ENCODE measurements at regions not wholly inside any gene's neighbourhood (a gene's known extent, or its start where the extent isn't known, plus 50 kb on each side); places are given as distances from the start of the nearest gene placed in this dataset.

- Mint-ChIP-seq H3K4me1 (no peaks in the 10 kb centered on the region), H3K27ac (no peak overlapping the region), H3K36me3 (no peaks in the 10 kb centered on the region), H3K9me3 (peaks cover 16% of the 10 kb centered on the region), H3K4me3 (no peak overlapping the region)
- ATAC-seq (no peak), DNase-seq (ENCODE audit: low spot score in 2 of 2) (no peak)
Measured at GRCh38 chrX:5220421-5220820, 1008.2 kb downstream of the NLGN4X start.

- H3K27ac Mint-ChIP-seq, result no peak overlapping the region
- H3K4me3 Mint-ChIP-seq, result no peak overlapping the region
- ATAC-seq (no peak), DNase-seq (ENCODE audit: low spot score in 2 of 2) (no peak)
- H3K4me1 Mint-ChIP-seq, result no peaks in the 10 kb centered on the region
- H3K36me3 Mint-ChIP-seq, result no peaks in the 10 kb centered on the region
- H3K9me3 Mint-ChIP-seq, result peaks cover 5% of the 10 kb centered on the region
Measured at GRCh38 chrX:5194806-5195205, 1033.9 kb downstream of the NLGN4X start.

GRCh38 chrX:5180135-5180741, 1048.4 kb downstream of the NLGN4X start:
- H3K27ac Mint-ChIP-seq, result no peak overlapping the region
- H3K36me3 Mint-ChIP-seq, result no peaks in the 10 kb centered on the region
- no peak overlapping the region for H3K4me3 Mint-ChIP-seq
- ATAC-seq, result no peak
- no peaks in the 10 kb centered on the region for H3K4me1 Mint-ChIP-seq
- DNase-seq (ENCODE audit: low spot score in 2 of 2), result no peak
- H3K9me3 Mint-ChIP-seq, result peaks cover 6% of the 10 kb centered on the region

- Mint-ChIP-seq H3K9me3 (peaks cover 6% of the 10 kb centered on the region), H3K27ac (no peak overlapping the region), H3K36me3 (no peaks in the 10 kb centered on the region), H3K4me3 (no peak overlapping the region), H3K4me1 (no peaks in the 10 kb centered on the region)
- ATAC-seq, result no peak
- DNase-seq (ENCODE audit: low spot score in 2 of 2), result no peak
Measured at GRCh38 chrX:5176766-5177165, 1051.9 kb downstream of the NLGN4X start.

- H3K27ac Mint-ChIP-seq, result no peak overlapping the region
- peaks cover 6% of the 10 kb centered on the region for H3K9me3 Mint-ChIP-seq
- no peak overlapping the region for H3K4me3 Mint-ChIP-seq
- H3K36me3 Mint-ChIP-seq, result no peaks in the 10 kb centered on the region
- DNase-seq (ENCODE audit: low spot score in 2 of 2) (no peak), ATAC-seq (no peak)
- no peaks in the 10 kb centered on the region for H3K4me1 Mint-ChIP-seq
Measured at GRCh38 chrX:5163663-5164062, 1065.0 kb downstream of the NLGN4X start.

GRCh38 chrX:5155301-5155700, 1073.4 kb downstream of the NLGN4X start:
- Mint-ChIP-seq H3K27ac (no peak overlapping the region), H3K9me3 (peaks cover 4% of the 10 kb centered on the region), H3K36me3 (no peaks in the 10 kb centered on the region), H3K4me3 (no peak overlapping the region), H3K4me1 (no peaks in the 10 kb centered on the region)
- no peak for ATAC-seq
- DNase-seq (ENCODE audit: low spot score in 2 of 2), result no peak

GRCh38 chrX:5145957-5146356, 1082.7 kb downstream of the NLGN4X start:
- Mint-ChIP-seq H3K9me3 (peaks cover 12% of the 10 kb centered on the region), H3K4me3 (no peak overlapping the region), H3K36me3 (no peaks in the 10 kb centered on the region)

GRCh38 chrX:5142644-5143043, 1086.0 kb downstream of the NLGN4X start:
- DNase-seq (ENCODE audit: low spot score in 2 of 2) (no peak), ATAC-seq (no peak)
- peaks cover 12% of the 10 kb centered on the region for H3K9me3 Mint-ChIP-seq
- H3K27ac Mint-ChIP-seq, result no peak overlapping the region
- no peak overlapping the region for H3K4me3 Mint-ChIP-seq
- no peaks in the 10 kb centered on the region for H3K36me3 Mint-ChIP-seq
- no peaks in the 10 kb centered on the region for H3K4me1 Mint-ChIP-seq

More at GRCh38 chrX:5145957-5146356, 1082.7 kb downstream of the NLGN4X start:
- no peak overlapping the region for H3K27ac Mint-ChIP-seq
- H3K4me1 Mint-ChIP-seq, result no peaks in the 10 kb centered on the region
- ATAC-seq (no peak), DNase-seq (ENCODE audit: low spot score in 2 of 2) (no peak)

- H3K36me3 Mint-ChIP-seq, result no peaks in the 10 kb centered on the region
- H3K4me1 Mint-ChIP-seq, result no peaks in the 10 kb centered on the region
- no peak overlapping the region for H3K27ac Mint-ChIP-seq
- DNase-seq (ENCODE audit: low spot score in 2 of 2) (no peak), ATAC-seq (no peak)
- no peak overlapping the region for H3K4me3 Mint-ChIP-seq
- no peaks in the 10 kb centered on the region for H3K9me3 Mint-ChIP-seq
Measured at GRCh38 chrX:5122181-5122678, 1106.4 kb downstream of the NLGN4X start.

GRCh38 chrX:5117816-5118215, 1110.9 kb downstream of the NLGN4X start:
- Mint-ChIP-seq H3K9me3 (peaks cover 3% of the 10 kb centered on the region), H3K4me1 (no peaks in the 10 kb centered on the region), H3K27ac (no peak overlapping the region), H3K4me3 (no peak overlapping the region), H3K36me3 (no peaks in the 10 kb centered on the region)
- no peak for DNase-seq (ENCODE audit: low spot score in 2 of 2)
- ATAC-seq, result no peak

- Mint-ChIP-seq H3K36me3 (no peaks in the 10 kb centered on the region), H3K27ac (no peak overlapping the region), H3K9me3 (peaks cover 3% of the 10 kb centered on the region), H3K4me3 (no peak overlapping the region), H3K4me1 (no peaks in the 10 kb centered on the region)
- no peak for DNase-seq (ENCODE audit: low spot score in 2 of 2)
- no peak for ATAC-seq
Measured at GRCh38 chrX:5113128-5113527, 1115.5 kb downstream of the NLGN4X start.

GRCh38 chrX:5100004-5100403, 1128.7 kb downstream of the NLGN4X start:
- DNase-seq (ENCODE audit: low spot score in 2 of 2) (no peak), ATAC-seq (no peak)
- Mint-ChIP-seq H3K9me3 (peaks cover 3% of the 10 kb centered on the region), H3K36me3 (no peaks in the 10 kb centered on the region), H3K4me3 (no peak overlapping the region), H3K4me1 (no peaks in the 10 kb centered on the region), H3K27ac (no peak overlapping the region)

- DNase-seq (ENCODE audit: low spot score in 2 of 2) (no peak), ATAC-seq (no peak)
- Mint-ChIP-seq H3K9me3 (no peaks in the 10 kb centered on the region), H3K4me1 (no peaks in the 10 kb centered on the region), H3K36me3 (no peaks in the 10 kb centered on the region), H3K27ac (no peak overlapping the region), H3K4me3 (no peak overlapping the region)
Measured at GRCh38 chrX:5086388-5086787, 1142.3 kb downstream of the NLGN4X start.

GRCh38 chrX:5084279-5084678, 1144.4 kb downstream of the NLGN4X start:
- Mint-ChIP-seq H3K4me3 (no peak overlapping the region), H3K9me3 (no peaks in the 10 kb centered on the region), H3K36me3 (no peaks in the 10 kb centered on the region), H3K4me1 (no peaks in the 10 kb centered on the region), H3K27ac (no peak overlapping the region)
- DNase-seq (ENCODE audit: low spot score in 2 of 2) (no peak), ATAC-seq (no peak)

- Mint-ChIP-seq H3K27ac (no peak overlapping the region), H3K9me3 (peaks cover 2% of the 10 kb centered on the region), H3K4me3 (no peak overlapping the region), H3K36me3 (no peaks in the 10 kb centered on the region), H3K4me1 (no peaks in the 10 kb centered on the region)
- ATAC-seq (no peak), DNase-seq (ENCODE audit: low spot score in 2 of 2) (no peak)
Measured at GRCh38 chrX:5082705-5083104, 1146.0 kb downstream of the NLGN4X start.

GRCh38 chrX:5080791-5081190, 1147.9 kb downstream of the NLGN4X start:
- DNase-seq (ENCODE audit: low spot score in 2 of 2), result no peak
- H3K9me3 Mint-ChIP-seq, result peaks cover 2% of the 10 kb centered on the region
- no peaks in the 10 kb centered on the region for H3K4me1 Mint-ChIP-seq
- no peak overlapping the region for H3K27ac Mint-ChIP-seq
- no peak for ATAC-seq
- no peaks in the 10 kb centered on the region for H3K36me3 Mint-ChIP-seq
- H3K4me3 Mint-ChIP-seq, result no peak overlapping the region

GRCh38 chrX:5068550-5068949, 1160.1 kb downstream of the NLGN4X start:
- Mint-ChIP-seq H3K4me3 (no peak overlapping the region), H3K9me3 (peaks cover 17% of the 10 kb centered on the region), H3K27ac (no peak overlapping the region), H3K36me3 (no peaks in the 10 kb centered on the region), H3K4me1 (no peaks in the 10 kb centered on the region)
- DNase-seq (ENCODE audit: low spot score in 2 of 2) (no peak), ATAC-seq (no peak)
